ENCODE measurements at regions not wholly inside any gene's neighbourhood (a gene's known extent, or its start where the extent isn't known, plus 50 kb on each side); places are given as distances from the start of the nearest gene placed in this dataset.

- no peaks in the 10 kb centered on the region for H3K4me1 ChIP-seq
- H3K27me3 ChIP-seq, result no peaks in the 10 kb centered on the region
- no peaks in the 10 kb centered on the region for H3K36me3 ChIP-seq
- H3K27ac ChIP-seq, result no peak overlapping the region
- no peak overlapping the region for H3K4me3 ChIP-seq
- DNase-seq (ENCODE audit: low spot score in 2 of 2), result no peak
- WGBS, result 84% methylated on average over 2 of the region's 2 CpGs
- peaks cover 5% of the 10 kb centered on the region for H3K9me3 ChIP-seq
- TF ChIP-seq POLR2AphosphoS5 (IDR thresholded peaks at IDR 0.05) (no peak), CTCF (IDR thresholded peaks at IDR 0.05) (no peak), EP300 (IDR thresholded peaks at IDR 0.05) (no peak), POLR2A (IDR thresholded peaks at IDR 0.05) (no peak)
These were observed 275.2 kb upstream of the VLDLR start for GRCh38 chr9:2346277-2346913.

- 89% methylated on average over 3 of the region's 3 CpGs for WGBS
- Histone ChIP-seq H3K4me3 (no peak overlapping the region), H3K4me1 (no peaks in the 10 kb centered on the region), H3K27ac (no peak overlapping the region), H3K36me3 (no peaks in the 10 kb centered on the region), H3K27me3 (no peaks in the 10 kb centered on the region), H3K9me3 (peaks cover 5% of the 10 kb centered on the region)
- no peak for DNase-seq (ENCODE audit: low spot score in 2 of 2)
- TF ChIP-seq CTCF (IDR thresholded peaks at IDR 0.05) (no peak), POLR2AphosphoS5 (IDR thresholded peaks at IDR 0.05) (no peak), POLR2A (IDR thresholded peaks at IDR 0.05) (no peak), EP300 (IDR thresholded peaks at IDR 0.05) (no peak)
These were observed 270.3 kb upstream of the VLDLR start for GRCh38 chr9:2351324-2351723.

GRCh38 chr9:2354216-2354615 is 267.4 kb upstream of the VLDLR start:
- TF ChIP-seq POLR2AphosphoS5 (IDR thresholded peaks at IDR 0.05) (no peak), CTCF (IDR thresholded peaks at IDR 0.05) (no peak), POLR2A (IDR thresholded peaks at IDR 0.05) (no peak), EP300 (IDR thresholded peaks at IDR 0.05) (no peak)
- 70% methylated on average over 4 of the region's 4 CpGs for WGBS
- DNase-seq (ENCODE audit: low spot score in 2 of 2), result no peak
- no peaks in the 10 kb centered on the region for H3K4me1 ChIP-seq
- no peaks in the 10 kb centered on the region for H3K27me3 ChIP-seq
- no peak overlapping the region for H3K4me3 ChIP-seq
- H3K9me3 ChIP-seq, result no peaks in the 10 kb centered on the region
- no peak overlapping the region for H3K27ac ChIP-seq
- H3K36me3 ChIP-seq, result no peaks in the 10 kb centered on the region

- H3K36me3 ChIP-seq, result no peaks in the 10 kb centered on the region
- no peaks in the 10 kb centered on the region for H3K27me3 ChIP-seq
- TF ChIP-seq CTCF (IDR thresholded peaks at IDR 0.05) (no peak), EP300 (IDR thresholded peaks at IDR 0.05) (no peak), POLR2AphosphoS5 (IDR thresholded peaks at IDR 0.05) (no peak), POLR2A (IDR thresholded peaks at IDR 0.05) (no peak)
- H3K4me1 ChIP-seq, result no peaks in the 10 kb centered on the region
- no peak overlapping the region for H3K27ac ChIP-seq
- no peak for DNase-seq (ENCODE audit: low spot score in 2 of 2)
- H3K9me3 ChIP-seq, result no peaks in the 10 kb centered on the region
- 38% methylated on average over 8 of the region's 8 CpGs for WGBS
- H3K4me3 ChIP-seq, result no peak overlapping the region
These were observed 266.5 kb upstream of the VLDLR start for GRCh38 chr9:2354856-2355696.

GRCh38 chr9:2355697-2355983 is 265.9 kb upstream of the VLDLR start:
- Histone ChIP-seq H3K4me1 (no peaks in the 10 kb centered on the region), H3K27ac (no peak overlapping the region), H3K27me3 (no peaks in the 10 kb centered on the region), H3K4me3 (no peak overlapping the region), H3K9me3 (no peaks in the 10 kb centered on the region), H3K36me3 (no peaks in the 10 kb centered on the region)
- no peak for TF ChIP-seq EP300 (IDR thresholded peaks at IDR 0.05)
- TF ChIP-seq POLR2AphosphoS5 (IDR thresholded peaks at IDR 0.05), result no peak
- TF ChIP-seq CTCF (IDR thresholded peaks at IDR 0.05), result no peak
- no peak for TF ChIP-seq POLR2A (IDR thresholded peaks at IDR 0.05)
- no peak for DNase-seq (ENCODE audit: low spot score in 2 of 2)
- 61% methylated on average over 7 of the region's 7 CpGs for WGBS
